PC-3 (cell line): ENCODE measurements at regions not wholly inside any gene's neighbourhood (a gene's known extent, or its start where the extent isn't known, plus 50 kb on each side); places are given as distances from the start of the nearest gene placed in this dataset.

Source experiments
- CTCF ChIP-seq: fragments of 300-600 bp; sonication (generic); conservative IDR thresholded peaks from 2 replicates; pipeline ENCODE4 v1.5.1; 2017; ENCODE audit warnings: antibody characterized with exemption, low read depth, mild to moderate bottlenecking, low read length
- EZH2 ChIP-seq: fragments of 300-600 bp; sonication (generic); IDR thresholded peaks from one replicate; pipeline ENCODE4 v1.6.1; 2017; ENCODE audit warnings: antibody characterized with exemption, mild to moderate bottlenecking, low read length; ENCODE audit not compliant: unreplicated experiment

- TF ChIP-seq CTCF (no peak), EZH2 (no peak)
These were observed 262.5 kb upstream of the ZP4 start for GRCh38 chr1:238153253-238153652.
